NCI-H187 treated with DMSO at 0.1 percent for 48 hours (cell line): ENCODE measurements at regions not wholly inside any gene's neighbourhood (a gene's known extent, or its start where the extent isn't known, plus 50 kb on each side); places are given as distances from the start of the nearest gene placed in this dataset.

ENCODE experiments used
- DNase-seq: peaks from one replicate; lab custom pipeline; 2025; lab: John Stamatoyannopoulos, UW

DNA sequence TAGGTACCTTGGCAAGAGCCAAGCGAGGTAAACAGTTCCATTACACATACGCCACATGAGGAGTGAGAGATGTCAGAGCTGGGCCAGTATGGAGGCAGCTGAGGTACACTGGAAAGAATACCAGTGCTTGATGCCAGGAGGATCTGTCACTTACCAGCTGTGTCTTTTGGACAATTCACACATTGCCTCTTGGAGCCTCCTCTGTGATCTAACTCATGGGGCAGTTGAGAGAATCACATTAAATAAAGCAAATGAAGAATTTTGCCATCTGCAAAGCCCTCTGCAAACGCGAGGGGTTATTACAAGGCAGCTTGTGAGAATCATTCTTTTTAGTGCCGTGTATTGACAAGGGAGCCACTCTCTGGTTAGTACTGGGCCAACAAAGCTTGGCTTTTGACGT, 429.7 kb upstream of the KLF4 start:
- DNase-seq = no peak

DNA sequence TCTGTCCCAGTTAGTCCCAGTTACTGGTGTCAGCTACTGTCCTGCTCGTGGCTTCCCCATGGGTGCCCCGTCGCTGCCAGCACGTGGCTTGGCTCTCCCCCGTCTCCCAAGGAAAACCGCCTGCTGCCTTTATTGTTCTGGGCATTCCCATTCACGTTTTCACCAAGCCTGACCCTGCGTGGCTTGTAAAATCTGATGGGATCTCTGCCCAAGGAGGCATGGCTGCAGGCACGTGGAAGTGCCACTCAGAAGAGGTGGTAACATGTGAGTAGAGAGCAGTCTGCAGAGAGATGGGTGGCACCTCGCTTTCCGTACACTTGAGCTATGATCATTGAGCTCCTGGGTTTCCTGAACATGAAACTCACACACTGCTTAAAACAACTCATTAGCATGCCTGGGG, 429.2 kb upstream of the KLF4 start:
- DNase-seq = no peak

DNA sequence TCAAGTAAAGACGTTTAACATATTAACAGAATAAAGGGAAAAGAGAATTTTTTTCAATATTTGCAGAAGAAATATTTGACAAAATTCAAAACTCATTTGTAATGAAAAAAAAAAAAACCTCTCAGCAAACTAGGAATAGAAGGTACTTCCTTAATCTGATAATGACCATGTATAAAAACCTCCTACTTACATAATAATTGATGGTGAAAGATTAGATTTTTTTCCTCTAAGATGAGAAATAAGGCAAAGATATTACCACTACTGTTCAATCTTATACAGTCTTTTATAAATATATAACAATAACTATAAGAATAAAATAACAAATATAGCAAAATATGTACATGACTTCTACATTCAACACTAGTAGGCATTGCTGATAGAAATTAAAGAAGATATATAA, 424.6 kb upstream of the KLF4 start:
- no peak for DNase-seq

DNA sequence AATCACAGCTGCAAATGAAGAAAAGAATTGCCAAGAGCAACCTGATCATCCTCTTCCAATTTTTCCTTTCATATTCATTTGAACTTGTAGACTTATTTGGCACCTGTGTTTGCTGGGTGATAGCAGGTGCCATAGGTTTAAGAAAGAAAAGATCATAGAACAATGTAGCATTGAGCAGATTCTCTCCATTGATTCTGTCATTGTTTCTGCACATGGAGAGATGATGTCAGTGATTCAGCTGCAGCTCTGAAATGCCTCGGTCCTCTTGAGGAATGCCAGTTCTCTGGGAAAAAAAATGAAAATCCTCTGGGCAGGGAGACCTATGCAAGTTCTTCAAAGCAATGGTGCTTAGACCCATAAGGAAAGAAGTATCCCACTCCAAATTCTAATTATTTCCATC, 418.1 kb upstream of the KLF4 start:
- no peak for DNase-seq

GRCh38 chr9:107907255-107907654, 417.7 kb upstream of the KLF4 start:
- DNase-seq = no peak

DNA sequence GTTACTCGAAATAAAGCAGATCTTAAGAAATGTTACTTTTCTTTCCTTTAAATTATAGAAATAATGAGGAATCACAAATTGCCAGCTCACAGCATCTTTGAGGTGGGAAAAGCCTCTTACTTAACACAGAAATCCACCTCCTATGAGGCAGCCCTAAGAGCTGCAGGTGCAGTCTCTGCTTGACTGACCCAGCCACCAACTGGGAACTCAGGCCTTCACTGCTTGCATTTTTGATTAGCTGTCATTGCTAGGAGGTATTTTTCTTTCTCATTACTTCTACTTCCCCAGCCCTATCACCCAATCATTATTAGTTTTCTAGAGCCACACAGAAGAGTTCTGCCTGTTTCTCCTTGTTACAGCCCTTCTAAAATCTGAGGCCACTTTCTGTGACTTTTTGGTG, 416.5 kb upstream of the KLF4 start:
- DNase-seq = no peak

- DNase-seq = no peak
These were observed 415.9 kb upstream of the KLF4 start for GRCh38 chr9:107905308-107906020.

DNA sequence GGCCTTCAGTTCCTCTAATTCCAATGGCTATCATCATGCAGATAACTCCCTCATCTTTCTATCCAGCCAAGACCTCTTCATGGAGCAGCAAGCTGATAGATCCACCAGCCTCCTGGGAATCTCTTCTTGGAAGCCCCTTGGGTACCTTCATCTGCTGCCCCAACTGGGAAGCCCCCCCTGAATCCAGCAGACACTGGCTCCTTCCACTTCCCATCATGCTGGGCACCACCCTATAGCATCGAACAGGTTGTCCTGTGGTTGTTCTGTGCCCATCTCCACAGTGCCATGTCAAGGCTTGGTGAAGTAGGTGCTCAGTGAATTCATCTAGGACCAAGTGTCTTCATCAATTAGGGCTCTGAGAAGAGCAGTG, 410.4 kb upstream of the KLF4 start:
- no peak for DNase-seq

- DNase-seq = no peak
These were observed 409.2 kb upstream of the KLF4 start for GRCh38 chr9:107898761-107899160.

- DNase-seq = no peak
These were observed 407.0 kb upstream of the KLF4 start for GRCh38 chr9:107896544-107896943.

DNA sequence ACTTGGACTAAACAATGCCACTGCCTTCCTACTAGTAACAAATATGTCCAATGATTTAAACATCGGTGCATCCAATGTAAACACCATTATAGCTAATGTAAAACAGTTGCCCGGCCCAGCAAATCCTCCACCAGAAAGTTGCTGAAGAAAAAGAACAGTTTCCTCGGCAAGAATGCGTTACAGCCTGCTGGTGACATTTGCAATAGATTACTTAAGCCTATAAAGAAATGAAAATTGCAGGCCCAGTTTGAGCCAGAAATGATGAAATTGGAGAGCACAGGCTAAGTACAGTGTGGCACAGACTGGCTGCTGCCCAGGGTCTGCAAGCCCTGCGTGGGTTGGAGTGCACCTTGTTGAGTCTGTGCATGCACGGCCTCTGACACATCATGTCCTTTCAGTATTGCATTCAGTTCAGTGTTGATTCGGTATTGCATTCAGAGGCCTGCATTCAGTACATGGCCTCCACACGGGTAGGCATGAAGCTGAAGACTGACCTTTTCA, 406.0 kb upstream of the KLF4 start:
- DNase-seq = no peak

DNA sequence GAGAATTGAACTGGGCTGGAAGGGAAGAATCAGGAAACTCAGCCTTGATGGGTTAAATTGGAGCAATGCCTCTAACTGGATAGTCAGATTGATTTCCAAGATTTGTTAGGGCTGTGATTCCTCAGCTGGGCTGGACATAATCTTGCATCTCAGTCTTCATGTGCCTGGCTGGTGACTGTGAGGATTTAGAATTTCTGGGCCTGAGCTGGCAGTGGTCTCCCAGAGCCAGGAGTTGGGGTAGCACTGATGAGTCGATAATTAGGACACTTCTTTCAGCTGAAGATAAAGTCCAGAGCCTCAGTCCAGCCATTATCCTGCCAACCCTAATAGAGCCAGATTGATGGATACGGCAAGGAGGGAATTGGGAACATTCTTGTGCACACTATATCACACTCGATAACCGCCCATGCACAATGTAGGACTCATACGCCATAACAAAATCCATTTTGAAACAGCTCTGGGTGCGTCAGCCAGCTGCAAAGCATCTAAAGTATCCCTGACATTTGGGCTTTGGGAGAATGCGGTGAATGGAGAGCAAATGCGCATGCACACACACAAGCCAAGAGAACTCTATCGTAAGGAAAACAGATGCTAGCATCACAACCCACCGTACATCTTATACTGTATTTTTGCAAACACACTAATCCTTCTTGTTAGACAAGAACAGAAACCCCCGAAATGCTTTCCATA, 405.1 kb upstream of the KLF4 start:
- no peak for DNase-seq

GRCh38 chr9:107890921-107891465, 401.4 kb upstream of the KLF4 start:
- DNase-seq = no peak

GRCh38 chr9:107888773-107889227, 399.2 kb upstream of the KLF4 start:
- no peak for DNase-seq

DNA sequence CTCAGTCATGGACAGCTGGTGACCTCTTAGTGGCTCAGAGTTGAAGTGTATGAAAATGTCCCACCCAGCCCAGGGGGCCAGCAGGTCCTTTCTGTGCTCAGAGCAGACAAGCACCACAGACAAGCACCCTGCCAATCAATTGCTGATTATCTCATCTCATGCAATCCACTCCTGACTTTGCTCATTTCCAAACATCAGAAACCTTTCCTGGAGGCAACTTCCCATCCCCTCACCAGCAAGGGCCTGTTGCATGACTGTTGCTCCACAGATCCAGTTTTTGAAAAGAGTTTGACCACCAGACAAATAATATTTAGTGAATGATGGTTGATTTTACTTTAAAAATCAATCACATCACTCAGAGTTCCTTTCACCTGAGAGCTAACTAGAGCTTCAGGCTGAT, 397.3 kb upstream of the KLF4 start:
- no peak for DNase-seq

- DNase-seq = no peak
These were observed 394.0 kb upstream of the KLF4 start for GRCh38 chr9:107883496-107884124.

GRCh38 chr9:107881626-107882300, 392.2 kb upstream of the KLF4 start:
- DNase-seq = no peak

DNA sequence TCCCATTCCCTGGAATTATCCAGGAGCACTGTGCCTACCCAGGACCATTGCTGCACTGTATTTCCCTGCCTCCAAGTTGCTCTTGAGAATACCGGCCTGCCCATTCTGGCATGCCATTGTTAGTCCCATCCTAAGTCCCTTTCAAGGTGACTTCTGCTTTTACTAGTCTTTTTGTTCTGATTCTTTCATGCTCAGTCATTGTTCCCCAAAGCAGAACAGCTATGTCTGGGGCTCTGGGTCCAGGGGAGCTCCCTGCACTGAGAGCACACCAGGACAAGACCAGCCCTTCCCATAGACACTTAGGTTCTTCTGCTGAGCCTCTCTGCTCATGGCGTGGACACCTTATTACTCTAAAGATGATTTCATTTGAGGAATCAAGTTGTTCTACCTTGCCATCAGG, 388.9 kb upstream of the KLF4 start:
- no peak for DNase-seq

DNA sequence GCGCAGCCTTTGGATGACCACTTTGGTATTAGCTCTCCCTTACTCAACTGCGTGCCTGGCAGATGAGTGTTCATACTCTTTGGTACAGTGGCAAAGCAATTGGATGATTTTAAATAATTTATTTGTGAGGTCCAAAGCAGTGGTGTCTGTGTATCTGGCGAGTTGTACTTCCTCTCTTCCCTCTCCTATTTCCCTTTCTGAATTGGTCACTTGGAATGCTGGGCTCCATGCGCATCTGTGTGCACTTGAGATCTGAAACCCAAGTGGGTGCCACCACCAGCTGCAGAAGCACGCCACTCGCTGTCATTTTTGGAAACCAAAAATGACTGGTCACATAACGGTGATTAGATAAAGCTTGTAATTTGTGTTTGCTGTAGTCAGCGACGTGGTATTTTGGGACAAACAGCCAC, 386.0 kb upstream of the KLF4 start:
- DNase-seq = no peak

- DNase-seq = no peak
These were observed 385.2 kb upstream of the KLF4 start for GRCh38 chr9:107874591-107875369.

DNA sequence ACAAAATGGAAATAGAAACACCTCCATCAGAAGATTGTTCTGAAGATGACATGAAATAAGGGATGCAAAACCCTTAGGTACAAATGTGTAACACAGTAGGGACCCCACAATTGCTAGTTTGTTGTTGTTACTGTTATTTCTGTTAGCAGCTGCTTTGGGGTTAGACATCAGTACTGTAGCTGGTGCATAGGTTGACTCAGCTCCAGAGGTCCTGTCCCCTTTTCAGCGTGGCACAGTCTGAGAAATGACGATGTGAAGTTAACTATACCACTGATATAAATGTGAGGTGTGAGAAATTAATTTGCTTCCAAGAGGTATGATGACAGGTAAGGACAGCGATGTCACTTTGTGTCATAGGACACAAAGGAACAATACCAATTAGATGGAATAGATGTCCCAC, 384.6 kb upstream of the KLF4 start:
- DNase-seq = no peak
